ENCODE measurements at regions not wholly inside any gene's neighbourhood (a gene's known extent, or its start where the extent isn't known, plus 50 kb on each side); places are given as distances from the start of the nearest gene placed in this dataset.

DNA sequence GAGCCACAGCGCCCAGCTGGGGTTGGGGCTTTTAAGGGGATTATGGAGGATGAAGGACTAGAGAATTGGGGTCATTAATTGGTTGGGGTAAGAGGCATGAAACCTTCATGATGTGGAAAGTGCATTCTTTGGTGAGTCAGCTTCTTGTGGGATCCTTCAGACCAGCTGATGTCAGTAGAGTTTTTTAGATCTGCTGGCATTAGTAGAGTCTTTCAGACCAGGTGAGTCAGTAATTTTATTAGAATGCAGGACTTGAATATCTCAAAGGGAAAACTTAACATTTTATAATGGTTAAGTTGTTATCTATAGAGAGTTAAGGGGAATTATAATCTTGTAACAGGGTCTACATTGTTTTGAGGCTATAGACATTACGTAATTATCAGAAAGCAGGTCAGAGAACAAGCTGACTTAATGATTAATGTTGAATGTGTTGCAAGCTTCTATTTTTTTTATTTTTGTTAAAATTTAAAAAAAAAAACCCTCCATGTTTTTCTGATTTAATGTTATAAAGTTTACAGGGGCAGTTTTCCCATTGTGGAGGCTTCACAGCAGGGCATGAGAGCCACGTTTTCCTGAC is 160.9 kb upstream of the FMN2 start:
- Histone ChIP-seq H3K36me3 (no peaks in the 10 kb centered on the region), H3K4me1 (no peaks in the 10 kb centered on the region), H3K9me3 (no peaks in the 10 kb centered on the region), H3K27me3 (no peaks in the 10 kb centered on the region), H3K27ac (no peak overlapping the region), H3K4me3 (no peak overlapping the region)
- TF ChIP-seq POLR2A (IDR thresholded peaks at IDR 0.05) (no peak), POLR2AphosphoS5 (IDR thresholded peaks at IDR 0.05) (no peak), EP300 (IDR thresholded peaks at IDR 0.05) (no peak)
- TF ChIP-seq, protein P1, sequence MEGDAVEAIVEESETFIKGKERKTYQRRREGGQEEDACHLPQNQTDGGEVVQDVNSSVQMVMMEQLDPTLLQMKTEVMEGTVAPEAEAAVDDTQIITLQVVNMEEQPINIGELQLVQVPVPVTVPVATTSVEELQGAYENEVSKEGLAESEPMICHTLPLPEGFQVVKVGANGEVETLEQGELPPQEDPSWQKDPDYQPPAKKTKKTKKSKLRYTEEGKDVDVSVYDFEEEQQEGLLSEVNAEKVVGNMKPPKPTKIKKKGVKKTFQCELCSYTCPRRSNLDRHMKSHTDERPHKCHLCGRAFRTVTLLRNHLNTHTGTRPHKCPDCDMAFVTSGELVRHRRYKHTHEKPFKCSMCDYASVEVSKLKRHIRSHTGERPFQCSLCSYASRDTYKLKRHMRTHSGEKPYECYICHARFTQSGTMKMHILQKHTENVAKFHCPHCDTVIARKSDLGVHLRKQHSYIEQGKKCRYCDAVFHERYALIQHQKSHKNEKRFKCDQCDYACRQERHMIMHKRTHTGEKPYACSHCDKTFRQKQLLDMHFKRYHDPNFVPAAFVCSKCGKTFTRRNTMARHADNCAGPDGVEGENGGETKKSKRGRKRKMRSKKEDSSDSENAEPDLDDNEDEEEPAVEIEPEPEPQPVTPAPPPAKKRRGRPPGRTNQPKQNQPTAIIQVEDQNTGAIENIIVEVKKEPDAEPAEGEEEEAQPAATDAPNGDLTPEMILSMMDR (IDR thresholded peaks at IDR 0.05), result no peak
- no peak for DNase-seq
- ATAC-seq (ENCODE audit: low FRiP score in 2 of 2), result no peak
- WGBS, 2 donors, result 74 to 77% methylated on average over 3 of the region's 3 CpGs

DNA sequence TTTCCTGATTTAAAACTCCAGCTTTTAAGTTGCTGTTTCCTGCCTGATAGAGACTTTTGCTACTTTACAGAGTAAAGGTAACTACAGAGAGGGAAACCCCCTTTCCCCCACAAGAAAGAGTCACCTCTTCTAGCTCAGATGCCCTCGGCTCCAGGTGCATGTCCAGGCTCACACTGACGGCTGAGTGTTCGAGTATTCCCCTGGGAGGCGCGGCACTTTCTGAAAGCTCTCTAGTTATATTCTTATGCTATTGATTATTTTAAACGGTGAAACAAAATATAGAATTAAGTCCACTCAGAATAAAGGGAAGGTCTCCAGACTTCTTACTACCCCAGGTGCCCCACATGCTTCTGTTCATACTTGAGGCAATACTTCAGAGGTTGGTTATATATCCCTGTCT is 160.3 kb upstream of the FMN2 start:
- H3K27me3 ChIP-seq, result no peaks in the 10 kb centered on the region
- no peak for ATAC-seq (ENCODE audit: low FRiP score in 2 of 2)
- H3K4me1 ChIP-seq, result no peaks in the 10 kb centered on the region
- H3K4me3 ChIP-seq, result no peak overlapping the region
- H3K9me3 ChIP-seq, result no peaks in the 10 kb centered on the region
- no peak for TF ChIP-seq EP300 (IDR thresholded peaks at IDR 0.05)
- TF ChIP-seq, protein P1 (IDR thresholded peaks at IDR 0.05), result no peak
- no peak for TF ChIP-seq POLR2AphosphoS5 (IDR thresholded peaks at IDR 0.05)
- TF ChIP-seq POLR2A (IDR thresholded peaks at IDR 0.05), result no peak
- H3K27ac ChIP-seq, result no peak overlapping the region
- WGBS, 2 donors, result 90% methylated on average over 6 of the region's 6 CpGs
- DNase-seq, result no peak
- H3K36me3 ChIP-seq, result no peaks in the 10 kb centered on the region

DNA sequence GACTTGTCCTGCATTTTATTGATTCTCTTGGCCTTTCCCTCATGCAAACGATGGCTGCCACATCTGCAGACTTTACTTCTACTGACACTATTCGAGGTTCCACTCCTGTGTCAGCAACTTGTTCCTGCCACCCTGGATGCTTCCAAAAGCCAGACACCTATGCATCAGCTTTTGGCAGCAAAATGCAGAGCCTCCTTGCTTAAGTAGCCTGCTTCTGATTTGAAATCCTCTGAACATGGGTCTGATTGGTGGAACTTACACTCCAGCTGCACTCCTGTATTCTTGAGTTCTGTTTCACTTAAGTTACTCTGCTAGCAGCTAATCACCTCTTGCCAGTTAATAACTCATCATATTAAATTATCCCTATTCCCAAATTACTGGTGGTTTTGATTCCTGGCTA is 152.1 kb upstream of the FMN2 start:
- WGBS, 2 donors, result 23 to 61% methylated on average over 2 of the region's 2 CpGs
- Histone ChIP-seq H3K27ac (no peak overlapping the region), H3K27me3 (no peaks in the 10 kb centered on the region), H3K9me3 (no peaks in the 10 kb centered on the region), H3K36me3 (no peaks in the 10 kb centered on the region), H3K4me3 (no peak overlapping the region), H3K4me1 (no peaks in the 10 kb centered on the region)
- TF ChIP-seq, protein P1 (IDR thresholded peaks at IDR 0.05), result no peak
- TF ChIP-seq POLR2AphosphoS5 (IDR thresholded peaks at IDR 0.05) (no peak), EP300 (IDR thresholded peaks at IDR 0.05) (no peak)
- DNase-seq (no peak), ATAC-seq (ENCODE audit: low FRiP score in 2 of 2) (no peak)

DNA sequence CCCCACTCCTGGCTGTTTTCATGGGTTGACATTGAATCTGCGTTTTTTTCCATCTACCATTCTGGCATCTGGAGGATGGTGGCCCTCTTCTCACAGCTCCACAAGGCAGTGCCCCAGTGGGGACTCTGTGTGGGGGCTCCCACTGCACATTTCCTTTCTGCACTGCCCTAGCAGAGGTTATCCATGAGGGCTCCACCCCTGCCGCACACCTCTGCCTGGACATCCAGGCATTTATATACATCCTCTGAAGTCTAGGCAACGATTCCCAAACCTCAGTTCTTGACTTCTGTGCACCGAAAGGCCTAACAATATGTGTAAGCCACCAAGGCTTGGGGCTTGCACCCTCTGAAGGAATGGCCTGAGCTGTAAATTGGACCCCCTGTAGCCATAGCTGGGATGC is 147.9 kb upstream of the FMN2 start:
- H3K9me3 ChIP-seq, result no peaks in the 10 kb centered on the region
- no peak overlapping the region for H3K27ac ChIP-seq
- 85 to 93% methylated on average over 4 of the region's 4 CpGs for WGBS, 2 donors
- TF ChIP-seq EP300 (IDR thresholded peaks at IDR 0.05) (no peak), POLR2AphosphoS5 (IDR thresholded peaks at IDR 0.05) (no peak), POLR2A (IDR thresholded peaks at IDR 0.05) (no peak)
- TF ChIP-seq, protein P1 (IDR thresholded peaks at IDR 0.05), result no peak
- H3K27me3 ChIP-seq, result no peaks in the 10 kb centered on the region
- H3K36me3 ChIP-seq, result no peaks in the 10 kb centered on the region
- no peak for ATAC-seq (ENCODE audit: low FRiP score in 2 of 2)
- no peaks in the 10 kb centered on the region for H3K4me1 ChIP-seq
- H3K4me3 ChIP-seq, result no peak overlapping the region
- no peak for DNase-seq

DNA sequence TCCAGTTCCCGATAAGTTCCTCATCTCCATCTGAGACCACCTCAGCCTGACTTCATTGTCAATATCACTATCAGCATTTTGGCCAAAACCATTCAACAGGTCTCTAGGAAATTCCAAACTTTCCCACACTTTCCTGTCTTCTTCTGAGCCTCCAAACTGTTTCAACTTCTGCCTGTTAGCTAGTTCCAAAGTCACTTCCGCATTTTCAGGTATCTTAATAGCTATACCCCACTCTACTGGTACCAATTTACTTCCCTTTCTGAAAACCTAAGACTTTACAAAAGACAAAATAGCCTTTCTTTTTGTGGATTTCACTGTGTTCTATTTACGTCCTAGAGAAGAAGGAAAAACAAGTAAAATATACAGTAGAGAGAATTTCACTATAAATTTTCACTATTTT is 147.0 kb upstream of the FMN2 start:
- H3K36me3 ChIP-seq, result no peaks in the 10 kb centered on the region
- no peak overlapping the region for H3K4me3 ChIP-seq
- ATAC-seq (ENCODE audit: low FRiP score in 2 of 2), result no peak
- no peaks in the 10 kb centered on the region for H3K27me3 ChIP-seq
- DNase-seq, result no peak
- H3K27ac ChIP-seq, result no peak overlapping the region
- no peaks in the 10 kb centered on the region for H3K9me3 ChIP-seq
- 70 to 77% methylated on average over 3 of the region's 3 CpGs for WGBS, 2 donors
- TF ChIP-seq POLR2A (IDR thresholded peaks at IDR 0.05), result no peak
- no peak for TF ChIP-seq POLR2AphosphoS5 (IDR thresholded peaks at IDR 0.05)
- no peak for TF ChIP-seq EP300 (IDR thresholded peaks at IDR 0.05)
- TF ChIP-seq, protein P1 (IDR thresholded peaks at IDR 0.05), result no peak
- no peaks in the 10 kb centered on the region for H3K4me1 ChIP-seq
